ENCODE measurements at regions not wholly inside any gene's neighbourhood (a gene's known extent, or its start where the extent isn't known, plus 50 kb on each side); places are given as distances from the start of the nearest gene placed in this dataset.

DNA sequence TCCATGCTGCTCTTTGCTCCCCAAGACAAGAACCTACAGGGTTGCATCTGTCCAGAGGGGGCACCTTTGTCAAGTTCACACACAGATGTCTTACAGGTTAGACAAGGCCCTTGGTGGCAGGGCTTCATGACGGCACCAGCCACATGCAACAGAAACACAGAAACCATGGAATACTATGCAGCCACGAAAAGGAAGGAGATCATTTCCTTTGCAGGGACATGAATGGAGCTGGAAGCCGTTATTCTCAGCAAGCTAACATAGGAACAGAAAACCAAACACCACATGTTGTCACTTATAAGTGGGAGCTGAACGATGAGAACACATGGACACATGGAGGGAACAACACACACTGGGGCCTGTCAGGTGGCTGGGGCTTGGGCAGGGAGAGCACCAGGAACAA is 85.1 kb upstream of the NDP start:
- TF ChIP-seq, protein P1, sequence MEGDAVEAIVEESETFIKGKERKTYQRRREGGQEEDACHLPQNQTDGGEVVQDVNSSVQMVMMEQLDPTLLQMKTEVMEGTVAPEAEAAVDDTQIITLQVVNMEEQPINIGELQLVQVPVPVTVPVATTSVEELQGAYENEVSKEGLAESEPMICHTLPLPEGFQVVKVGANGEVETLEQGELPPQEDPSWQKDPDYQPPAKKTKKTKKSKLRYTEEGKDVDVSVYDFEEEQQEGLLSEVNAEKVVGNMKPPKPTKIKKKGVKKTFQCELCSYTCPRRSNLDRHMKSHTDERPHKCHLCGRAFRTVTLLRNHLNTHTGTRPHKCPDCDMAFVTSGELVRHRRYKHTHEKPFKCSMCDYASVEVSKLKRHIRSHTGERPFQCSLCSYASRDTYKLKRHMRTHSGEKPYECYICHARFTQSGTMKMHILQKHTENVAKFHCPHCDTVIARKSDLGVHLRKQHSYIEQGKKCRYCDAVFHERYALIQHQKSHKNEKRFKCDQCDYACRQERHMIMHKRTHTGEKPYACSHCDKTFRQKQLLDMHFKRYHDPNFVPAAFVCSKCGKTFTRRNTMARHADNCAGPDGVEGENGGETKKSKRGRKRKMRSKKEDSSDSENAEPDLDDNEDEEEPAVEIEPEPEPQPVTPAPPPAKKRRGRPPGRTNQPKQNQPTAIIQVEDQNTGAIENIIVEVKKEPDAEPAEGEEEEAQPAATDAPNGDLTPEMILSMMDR (IDR thresholded peaks at IDR 0.05 in 2 of 3, conservative IDR thresholded peaks at IDR 0.05 in 1 of 3; ENCODE audit: borderline replicate concordance in 1 of 3, insufficient read depth in 1 of 3, low read depth in 2 of 3, low read length in 2 of 3): no peak
- no peak for TF ChIP-seq POLR2A (IDR thresholded peaks at IDR 0.05; ENCODE audit: borderline replicate concordance, extremely low read depth, insufficient read depth, insufficient read length)
- no peak for TF ChIP-seq SP1 (IDR thresholded peaks at IDR 0.05; ENCODE audit: low read depth)
- no peak for TF ChIP-seq CEBPB (IDR thresholded peaks at IDR 0.05; ENCODE audit: low read depth)
- no peak for TF ChIP-seq POLR2AphosphoS5 (IDR thresholded peaks at IDR 0.05; ENCODE audit: low read depth, low read length)
- no peak for TF ChIP-seq TCF7L2 (IDR thresholded peaks at IDR 0.05; ENCODE audit: borderline replicate concordance, extremely low read depth, insufficient read depth, insufficient read length)
- no peak for TF ChIP-seq EZH2phosphoT487 (IDR thresholded peaks at IDR 0.05; ENCODE audit: borderline replicate concordance)
- no peak for TF ChIP-seq FOSL1 (IDR thresholded peaks at IDR 0.05; ENCODE audit: low read depth)
- no peak for TF ChIP-seq EZH2 (IDR thresholded peaks at IDR 0.05)
- TF ChIP-seq, protein P2, sequence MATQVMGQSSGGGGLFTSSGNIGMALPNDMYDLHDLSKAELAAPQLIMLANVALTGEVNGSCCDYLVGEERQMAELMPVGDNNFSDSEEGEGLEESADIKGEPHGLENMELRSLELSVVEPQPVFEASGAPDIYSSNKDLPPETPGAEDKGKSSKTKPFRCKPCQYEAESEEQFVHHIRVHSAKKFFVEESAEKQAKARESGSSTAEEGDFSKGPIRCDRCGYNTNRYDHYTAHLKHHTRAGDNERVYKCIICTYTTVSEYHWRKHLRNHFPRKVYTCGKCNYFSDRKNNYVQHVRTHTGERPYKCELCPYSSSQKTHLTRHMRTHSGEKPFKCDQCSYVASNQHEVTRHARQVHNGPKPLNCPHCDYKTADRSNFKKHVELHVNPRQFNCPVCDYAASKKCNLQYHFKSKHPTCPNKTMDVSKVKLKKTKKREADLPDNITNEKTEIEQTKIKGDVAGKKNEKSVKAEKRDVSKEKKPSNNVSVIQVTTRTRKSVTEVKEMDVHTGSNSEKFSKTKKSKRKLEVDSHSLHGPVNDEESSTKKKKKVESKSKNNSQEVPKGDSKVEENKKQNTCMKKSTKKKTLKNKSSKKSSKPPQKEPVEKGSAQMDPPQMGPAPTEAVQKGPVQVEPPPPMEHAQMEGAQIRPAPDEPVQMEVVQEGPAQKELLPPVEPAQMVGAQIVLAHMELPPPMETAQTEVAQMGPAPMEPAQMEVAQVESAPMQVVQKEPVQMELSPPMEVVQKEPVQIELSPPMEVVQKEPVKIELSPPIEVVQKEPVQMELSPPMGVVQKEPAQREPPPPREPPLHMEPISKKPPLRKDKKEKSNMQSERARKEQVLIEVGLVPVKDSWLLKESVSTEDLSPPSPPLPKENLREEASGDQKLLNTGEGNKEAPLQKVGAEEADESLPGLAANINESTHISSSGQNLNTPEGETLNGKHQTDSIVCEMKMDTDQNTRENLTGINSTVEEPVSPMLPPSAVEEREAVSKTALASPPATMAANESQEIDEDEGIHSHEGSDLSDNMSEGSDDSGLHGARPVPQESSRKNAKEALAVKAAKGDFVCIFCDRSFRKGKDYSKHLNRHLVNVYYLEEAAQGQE (IDR thresholded peaks at IDR 0.05; ENCODE audit: low read depth): no peak
- TF ChIP-seq, protein P3, sequence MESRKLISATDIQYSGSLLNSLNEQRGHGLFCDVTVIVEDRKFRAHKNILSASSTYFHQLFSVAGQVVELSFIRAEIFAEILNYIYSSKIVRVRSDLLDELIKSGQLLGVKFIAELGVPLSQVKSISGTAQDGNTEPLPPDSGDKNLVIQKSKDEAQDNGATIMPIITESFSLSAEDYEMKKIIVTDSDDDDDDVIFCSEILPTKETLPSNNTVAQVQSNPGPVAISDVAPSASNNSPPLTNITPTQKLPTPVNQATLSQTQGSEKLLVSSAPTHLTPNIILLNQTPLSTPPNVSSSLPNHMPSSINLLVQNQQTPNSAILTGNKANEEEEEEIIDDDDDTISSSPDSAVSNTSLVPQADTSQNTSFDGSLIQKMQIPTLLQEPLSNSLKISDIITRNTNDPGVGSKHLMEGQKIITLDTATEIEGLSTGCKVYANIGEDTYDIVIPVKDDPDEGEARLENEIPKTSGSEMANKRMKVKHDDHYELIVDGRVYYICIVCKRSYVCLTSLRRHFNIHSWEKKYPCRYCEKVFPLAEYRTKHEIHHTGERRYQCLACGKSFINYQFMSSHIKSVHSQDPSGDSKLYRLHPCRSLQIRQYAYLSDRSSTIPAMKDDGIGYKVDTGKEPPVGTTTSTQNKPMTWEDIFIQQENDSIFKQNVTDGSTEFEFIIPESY (IDR thresholded peaks at IDR 0.05; ENCODE audit: extremely low read depth, insufficient replicate concordance, low read length): no peak
- TF ChIP-seq ELF1 (IDR thresholded peaks at IDR 0.05; ENCODE audit: borderline replicate concordance, low read depth): no peak
- TF ChIP-seq SRF (IDR thresholded peaks at IDR 0.05; ENCODE audit: low read depth): no peak
